HG02938 (cell line): ENCODE measurements at regions not wholly inside any gene's neighbourhood (a gene's known extent, or its start where the extent isn't known, plus 50 kb on each side); places are given as distances from the start of the nearest gene placed in this dataset.
"Not testable (repeated sequence)": the region's sequence is repeated elsewhere in the genome, so short reads cannot be mapped to it uniquely, and the experiment has no call there.

Experiments used
- ATAC-seq: cut with Tn5 transposase; IDR thresholded peaks from one replicate; pipeline ENCODE4 v1.9.1; 2021; ENCODE audit warnings: mild to moderate bottlenecking, moderate library complexity; ENCODE audit not compliant: unreplicated experiment

DNA sequence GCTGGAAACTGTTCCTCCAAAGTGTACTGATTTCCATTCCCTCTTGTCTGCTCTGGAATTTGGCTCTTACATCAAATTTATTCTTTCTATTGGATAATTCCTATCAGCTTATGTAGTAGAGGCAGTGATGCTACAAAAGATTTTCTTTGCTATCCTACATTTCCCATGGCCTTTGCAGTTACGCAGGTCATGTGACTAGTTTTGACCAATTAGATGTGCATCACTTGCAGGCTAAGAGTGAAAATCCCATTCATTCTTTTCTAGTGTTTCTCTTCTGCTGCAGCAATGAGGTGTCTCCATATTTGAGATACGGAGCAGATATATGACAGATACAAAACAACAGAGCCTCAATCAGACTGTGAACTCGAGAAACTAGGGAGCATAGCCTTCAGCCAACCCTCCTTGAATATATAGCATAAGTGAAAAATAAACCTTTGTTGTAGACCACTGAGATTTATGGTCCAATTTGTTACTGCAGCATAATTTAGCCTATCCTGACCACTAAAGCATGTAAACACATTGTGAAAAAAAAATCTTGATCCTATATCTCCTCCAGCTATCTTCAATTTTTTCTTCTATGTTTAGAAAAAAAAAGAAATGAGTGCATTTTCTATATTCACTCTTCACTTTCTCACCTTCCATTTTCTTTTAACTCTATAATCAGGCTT is 102.0 kb downstream of the HNMT start:
- ATAC-seq, result no peak

DNA sequence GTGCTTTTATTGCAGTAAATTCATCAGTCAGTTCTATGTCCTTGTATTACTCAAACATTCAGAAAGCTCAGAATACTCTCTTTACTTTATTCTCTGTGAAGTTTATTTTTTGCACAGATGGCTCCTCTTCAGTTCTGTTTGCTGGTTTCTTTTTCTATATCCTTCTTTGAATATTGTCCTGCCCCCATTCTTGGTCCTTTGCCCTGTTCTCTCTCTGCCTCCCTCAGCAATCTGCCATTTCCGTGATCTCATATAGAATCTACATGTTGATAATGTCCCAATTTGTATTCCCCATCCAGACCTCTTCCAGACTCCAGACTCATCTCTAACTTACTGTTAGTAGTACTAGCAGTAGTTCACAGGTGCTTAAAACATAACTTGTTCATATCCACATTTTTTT is 102.6 kb downstream of the HNMT start:
- no peak for ATAC-seq

GRCh38 chr2:138068669-138069068 is 104.4 kb downstream of the HNMT start:
- ATAC-seq, result not testable (repeated sequence)

DNA sequence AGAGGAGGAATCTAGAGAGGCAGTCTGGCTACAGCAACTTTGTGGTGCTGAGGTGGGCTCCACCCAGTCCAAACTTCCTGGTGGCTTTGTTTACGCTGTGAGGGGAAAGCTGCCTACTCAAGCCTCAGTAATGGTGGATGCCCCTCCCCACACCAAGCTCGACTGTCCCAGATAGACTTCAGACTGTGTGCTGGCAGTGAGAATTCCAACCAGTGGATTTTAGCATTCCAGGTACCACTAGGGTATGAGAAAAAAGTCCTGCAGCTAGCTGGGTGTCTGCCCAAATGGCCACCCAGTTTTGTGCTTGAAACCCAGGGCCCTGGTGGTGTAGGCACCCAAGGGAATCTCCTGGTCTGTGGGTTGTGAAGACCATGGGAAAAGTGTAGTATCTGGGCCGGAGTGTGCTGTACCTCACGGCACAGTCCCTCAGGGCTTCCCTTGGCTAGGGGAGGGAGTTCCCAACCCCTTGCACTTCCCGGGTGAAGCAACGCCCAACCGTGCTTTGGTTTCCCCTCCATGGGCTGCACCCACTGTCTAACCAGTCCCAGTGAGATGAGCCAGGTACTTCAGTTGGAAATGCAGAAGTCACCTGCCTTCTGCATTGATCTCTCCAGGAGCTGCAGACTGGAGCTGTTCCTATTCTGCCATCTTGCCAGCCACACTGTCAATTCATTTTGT is 106.9 kb downstream of the HNMT start:
- ATAC-seq, result not testable (repeated sequence)

GRCh38 chr2:138071720-138072719 is 107.7 kb downstream of the HNMT start:
- no peak for ATAC-seq

DNA sequence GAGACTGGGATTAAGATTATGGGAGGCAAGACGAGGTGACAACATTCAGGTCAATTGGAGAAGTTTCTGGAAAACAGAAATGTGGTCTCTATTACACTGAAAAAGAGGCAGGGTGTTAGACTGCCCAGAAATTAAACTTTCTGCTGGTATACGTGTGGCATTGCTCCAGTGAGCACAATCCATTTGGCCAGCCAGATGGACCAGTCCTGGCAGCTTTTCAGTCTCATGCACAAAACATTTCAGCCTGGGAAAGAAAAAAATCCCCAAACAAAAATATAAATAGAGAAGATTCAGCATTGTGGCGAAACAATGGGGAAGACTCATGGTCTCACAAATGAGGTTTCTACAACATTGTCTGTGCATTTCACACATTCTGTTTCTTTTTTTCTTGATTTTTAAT is 113.9 kb downstream of the HNMT start:
- ATAC-seq, result no peak

GRCh38 chr2:138079976-138080375 is 115.7 kb downstream of the HNMT start:
- ATAC-seq, result no peak

DNA sequence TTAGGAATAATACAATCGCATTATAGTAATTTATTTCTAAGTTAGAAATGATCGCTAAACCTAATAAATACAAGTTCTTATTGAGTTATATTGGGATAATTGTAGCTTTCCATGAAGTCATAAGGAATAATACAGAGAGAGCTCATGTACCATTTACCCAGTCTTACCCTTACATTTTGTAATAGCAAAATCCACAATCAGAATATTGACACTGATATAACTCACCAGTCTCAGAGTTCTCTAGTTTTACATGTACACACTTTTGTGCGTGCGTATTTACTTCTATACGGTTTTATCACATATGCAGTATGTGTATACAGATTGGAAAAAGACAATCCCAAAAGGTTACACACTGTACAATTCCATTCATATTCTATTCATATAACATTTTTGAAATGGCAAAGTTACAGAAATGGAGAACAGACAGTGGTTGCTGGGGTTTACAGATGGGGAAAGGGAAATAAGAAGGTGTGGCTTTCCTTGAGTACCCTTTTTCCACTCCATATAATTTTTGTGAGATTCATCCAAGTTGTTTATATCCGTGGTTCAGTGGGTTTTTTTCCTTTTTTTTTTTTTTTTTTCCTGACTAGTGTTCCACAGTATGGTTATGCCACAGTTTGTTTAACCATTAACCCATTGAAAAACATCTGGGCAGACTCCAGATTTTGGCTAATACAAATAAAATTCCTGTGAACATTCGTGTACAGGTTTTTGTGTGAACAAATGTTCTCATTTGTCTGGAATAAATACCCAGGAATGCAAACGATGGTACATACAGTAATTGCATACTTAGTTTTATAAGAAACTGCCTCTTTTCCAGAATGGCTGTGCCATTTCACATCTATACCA is 117.2 kb downstream of the HNMT start:
- ATAC-seq, result no peak

DNA sequence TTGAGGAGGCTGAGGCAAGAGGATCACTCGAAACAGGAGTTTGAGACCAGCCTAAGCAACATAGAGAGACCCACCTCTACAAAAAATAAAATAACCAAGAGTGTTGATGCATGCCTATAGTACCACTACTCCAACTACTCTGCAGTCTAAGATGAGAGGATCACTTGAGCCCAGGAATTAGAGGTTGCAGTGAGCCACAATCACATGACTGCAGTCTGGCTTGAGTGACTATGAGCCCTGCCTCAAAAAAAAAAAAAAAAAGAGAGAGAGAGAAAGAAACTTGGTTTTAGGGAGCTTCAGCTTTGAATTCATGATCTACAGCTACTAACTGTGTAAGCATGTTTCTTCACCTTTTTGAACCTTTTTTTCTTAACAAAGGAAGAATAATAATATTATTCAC is 119.9 kb downstream of the HNMT start:
- no peak for ATAC-seq

DNA sequence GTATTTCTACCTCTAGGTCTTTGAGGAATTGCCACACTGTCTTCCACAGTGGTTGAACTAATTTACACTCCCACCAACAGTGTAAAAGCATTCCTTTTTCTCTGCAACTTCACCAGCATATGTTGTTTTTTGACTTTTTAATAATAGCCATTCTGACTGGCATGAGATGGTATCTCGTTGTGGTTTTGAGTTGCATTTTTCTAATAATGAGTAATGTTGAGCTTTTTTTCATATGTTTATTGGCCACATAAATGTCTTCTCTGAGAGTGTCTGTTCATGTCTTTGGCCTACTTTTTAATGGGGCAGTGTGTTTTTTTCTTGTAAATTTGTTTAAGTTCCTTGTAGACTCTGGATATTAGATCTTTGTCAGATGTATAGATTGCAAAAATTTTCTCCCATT is 121.2 kb downstream of the HNMT start:
- ATAC-seq, result not testable (repeated sequence)

DNA sequence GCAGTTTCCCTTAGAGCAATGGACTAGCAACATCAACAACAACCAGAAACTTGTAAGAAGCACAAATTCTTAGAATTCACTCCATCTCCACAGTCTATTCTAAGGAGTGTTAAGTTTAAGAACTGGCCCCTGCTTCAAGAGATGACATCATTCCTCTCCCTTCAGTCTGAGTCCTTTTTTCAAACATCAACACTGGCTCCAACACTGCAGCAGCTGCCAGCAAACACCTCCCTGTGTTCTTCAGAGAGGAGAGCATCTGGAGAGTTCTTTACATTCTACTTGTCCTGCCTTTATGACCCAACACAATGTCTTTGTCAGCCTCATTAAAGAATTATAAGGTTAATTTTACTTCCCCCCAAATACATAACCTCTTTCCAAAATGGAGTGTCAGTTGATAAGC is 122.3 kb downstream of the HNMT start:
- ATAC-seq, result no peak

DNA sequence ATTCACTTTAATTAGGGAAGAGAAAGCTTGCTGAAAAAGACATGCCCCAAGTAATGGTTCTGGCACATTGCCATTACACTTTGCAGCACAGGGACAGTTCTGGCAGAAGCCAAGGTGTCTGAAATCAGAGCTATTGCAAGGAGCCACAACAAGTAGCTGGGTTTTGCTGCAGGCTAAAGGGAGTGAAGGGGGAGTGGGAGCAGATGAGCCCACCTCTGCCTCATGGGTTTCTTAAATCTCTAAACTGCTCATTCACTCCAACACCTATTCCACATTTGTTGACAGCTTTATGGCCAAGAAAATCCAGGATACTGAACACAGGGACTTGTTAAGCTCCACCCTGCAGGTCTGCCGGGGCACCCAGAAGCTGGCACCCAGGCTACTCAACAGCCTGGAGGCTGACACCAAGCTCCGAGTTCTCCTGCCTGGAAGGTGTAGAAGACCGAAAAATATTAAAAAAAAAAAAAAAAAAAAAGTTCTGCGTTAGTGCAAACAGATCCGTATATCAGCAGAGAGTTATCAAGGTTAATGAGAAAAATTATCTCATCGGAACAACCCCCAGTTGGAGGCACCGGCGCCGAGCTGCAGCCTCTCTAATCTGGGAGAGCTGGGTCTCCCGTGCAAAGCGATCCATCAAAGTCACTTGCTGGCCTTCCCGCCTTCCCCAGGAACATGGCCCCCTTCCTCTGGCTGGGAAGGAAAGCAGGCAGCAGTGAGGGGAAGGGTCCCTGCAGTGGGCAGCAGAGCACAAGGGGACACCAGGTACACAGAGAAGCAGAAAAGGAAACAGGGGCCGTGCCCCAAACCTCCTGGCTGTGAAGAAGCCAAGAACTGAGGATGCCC is 123.7 kb downstream of the HNMT start:
- no peak for ATAC-seq

DNA sequence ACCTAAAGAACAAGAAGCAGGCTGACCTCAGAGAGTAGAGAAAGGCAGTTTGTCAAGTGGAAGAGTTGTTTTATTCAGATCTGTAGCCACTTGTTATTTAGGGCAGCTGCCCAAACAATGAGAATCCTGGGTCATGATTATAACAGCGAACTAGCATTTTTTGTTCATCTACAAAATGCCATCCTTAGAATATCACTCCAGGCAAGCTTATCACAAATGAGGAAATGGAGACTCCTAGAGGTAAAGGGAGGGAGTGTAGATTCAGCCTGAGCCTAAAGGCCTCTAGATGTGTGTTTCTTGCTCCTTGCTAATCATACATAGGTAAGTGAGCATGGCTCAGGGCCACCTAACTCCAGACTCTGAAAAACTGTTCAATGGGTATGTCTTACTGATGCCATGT is 126.1 kb downstream of the HNMT start:
- peak; percentile 89 for ATAC-seq

DNA sequence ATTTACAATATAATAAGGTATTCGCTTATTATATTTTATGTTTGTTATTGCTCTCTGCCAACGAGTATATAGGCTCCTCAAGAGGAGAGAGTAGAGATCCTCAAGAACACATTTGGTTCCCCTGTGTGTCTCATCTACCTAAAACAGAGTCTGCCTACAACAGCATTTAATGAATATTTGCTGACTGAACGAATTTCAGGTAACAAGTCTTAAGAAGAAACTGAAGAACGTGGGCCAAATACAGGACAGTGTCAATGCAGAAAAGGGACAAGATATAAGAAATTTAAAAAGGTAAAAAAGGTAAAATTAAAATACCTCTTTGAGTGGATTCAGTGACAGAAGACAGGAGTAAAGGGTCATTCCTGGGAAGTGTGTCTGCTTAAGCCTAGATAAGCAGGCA is 129.2 kb downstream of the HNMT start:
- no peak for ATAC-seq

DNA sequence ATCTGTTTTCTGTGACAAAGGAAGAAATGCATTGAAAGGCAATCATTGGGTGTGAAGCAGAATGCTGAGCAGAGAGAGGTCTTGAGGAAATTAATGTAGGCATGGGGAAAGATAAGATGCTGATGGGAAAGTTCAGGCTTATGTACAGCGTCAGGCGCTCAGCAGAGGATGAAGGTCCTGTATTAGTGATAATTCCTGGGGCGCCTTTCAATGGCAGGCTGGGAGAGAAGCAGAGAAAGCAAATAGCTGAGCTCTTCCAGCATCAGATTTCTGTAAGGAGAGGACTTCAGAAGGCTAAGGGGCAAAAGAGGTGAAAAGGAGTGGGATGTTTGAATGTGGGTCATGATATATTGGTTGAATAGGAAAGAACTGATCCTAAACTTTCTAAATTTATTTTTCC is 129.8 kb downstream of the HNMT start:
- no peak for ATAC-seq

- ATAC-seq, result no peak
Measured at GRCh38 chr2:138095336-138095735, 131.1 kb downstream of the HNMT start.

DNA sequence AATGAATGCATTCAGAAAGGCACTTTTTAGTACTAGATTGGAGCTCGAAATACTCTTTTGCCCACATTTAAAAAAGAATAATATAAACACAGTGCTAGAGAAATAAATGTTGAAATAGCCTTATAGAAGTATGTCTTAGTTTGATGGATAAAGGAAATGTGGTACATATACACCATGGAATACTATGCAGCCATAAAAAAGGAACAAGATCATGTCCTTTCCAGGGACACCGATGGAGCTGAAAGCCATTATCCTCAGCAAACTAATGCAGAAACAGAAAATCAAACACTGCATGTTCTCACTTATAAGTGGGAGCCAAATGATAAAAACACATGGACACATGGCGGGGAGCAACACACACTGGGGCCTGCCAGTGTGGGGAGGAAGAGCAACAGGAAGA is 135.0 kb downstream of the HNMT start:
- not testable (repeated sequence) for ATAC-seq

GRCh38 chr2:138101718-138102117 is 137.4 kb downstream of the HNMT start:
- no peak for ATAC-seq

DNA sequence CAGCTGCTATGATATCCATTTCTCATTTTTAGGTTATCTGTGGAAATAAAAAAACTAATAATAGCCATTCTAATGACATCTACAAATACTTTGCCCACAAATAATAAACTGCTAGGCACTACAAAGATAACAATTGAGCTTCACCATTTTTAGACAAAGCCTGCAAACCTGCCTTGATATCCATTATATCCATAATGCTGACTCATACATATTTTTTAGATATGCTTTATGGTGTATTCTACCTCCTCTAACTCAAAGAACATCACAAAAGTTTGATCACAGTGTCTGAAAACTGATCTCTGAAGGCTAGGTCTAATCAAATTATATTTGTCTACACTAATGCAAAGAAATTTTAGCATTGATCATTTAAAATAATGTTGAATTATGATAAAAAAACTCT is 138.4 kb downstream of the HNMT start:
- ATAC-seq, result no peak

GRCh38 chr2:138103156-138103555 is 138.9 kb downstream of the HNMT start:
- ATAC-seq, result no peak
